HG02870 (cell line): ENCODE measurements at regions not wholly inside any gene's neighbourhood (a gene's known extent, or its start where the extent isn't known, plus 50 kb on each side); places are given as distances from the start of the nearest gene placed in this dataset.

Experiments used
- ATAC-seq: cut with Tn5 transposase; IDR thresholded peaks from one replicate; pipeline ENCODE4 v1.9.1; 2021; ENCODE audit warnings: mild to moderate bottlenecking, moderate library complexity; ENCODE audit not compliant: unreplicated experiment

DNA sequence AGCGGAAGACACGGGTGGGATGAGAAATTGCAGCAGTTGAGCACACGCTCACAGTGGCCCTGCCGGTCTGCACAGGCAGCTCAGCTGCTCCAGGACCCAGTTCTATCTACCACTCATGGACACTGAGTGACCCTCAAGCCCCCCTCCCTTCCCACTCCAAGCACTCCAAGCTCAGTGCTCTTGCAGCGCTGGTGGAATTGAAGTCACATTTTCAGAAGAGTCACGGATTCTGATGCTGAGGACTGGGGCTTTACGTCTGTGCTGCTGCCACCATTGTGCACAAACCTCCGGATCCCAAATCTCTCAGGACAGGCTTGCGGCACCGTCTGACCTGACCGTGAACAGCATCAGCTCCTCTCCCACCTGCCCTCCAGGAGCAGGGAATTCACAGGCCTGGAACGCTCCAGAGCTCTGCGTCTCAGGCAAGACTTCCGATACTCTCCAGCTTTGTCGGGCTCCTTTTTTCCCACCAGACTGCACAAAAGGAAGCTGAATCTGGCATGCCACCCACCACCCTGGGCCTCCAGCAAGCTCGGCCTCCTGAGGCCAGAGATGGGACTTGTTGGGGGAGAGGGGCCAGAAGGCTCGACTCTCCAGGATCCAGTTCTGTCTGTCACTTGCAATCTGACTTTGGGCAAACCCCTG is 213.1 kb upstream of the RTL1 start:
- ATAC-seq, result no peak

DNA sequence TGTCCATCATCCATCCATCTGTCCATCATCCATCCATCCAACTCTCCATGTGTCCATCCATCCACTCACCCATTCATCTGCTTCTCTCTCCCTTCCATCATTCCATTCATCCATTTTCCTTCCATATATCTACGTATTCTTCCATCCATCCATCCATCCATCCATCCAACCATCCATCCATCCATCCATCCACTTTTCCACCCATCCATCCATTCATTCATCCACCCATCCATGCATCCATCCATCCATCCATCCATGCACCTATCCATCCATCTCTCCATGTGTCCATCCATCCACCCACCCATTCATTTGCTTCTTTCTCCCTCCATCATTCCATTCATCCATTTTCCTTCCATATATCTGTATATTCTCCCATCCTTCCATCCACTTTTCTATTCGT is 214.0 kb upstream of the RTL1 start:
- no peak for ATAC-seq

- no peak for ATAC-seq
These were observed 214.7 kb upstream of the RTL1 start for GRCh38 chr14:101118233-101118632.

GRCh38 chr14:101118746-101119591 is 215.4 kb upstream of the RTL1 start:
- ATAC-seq, result no peak

DNA sequence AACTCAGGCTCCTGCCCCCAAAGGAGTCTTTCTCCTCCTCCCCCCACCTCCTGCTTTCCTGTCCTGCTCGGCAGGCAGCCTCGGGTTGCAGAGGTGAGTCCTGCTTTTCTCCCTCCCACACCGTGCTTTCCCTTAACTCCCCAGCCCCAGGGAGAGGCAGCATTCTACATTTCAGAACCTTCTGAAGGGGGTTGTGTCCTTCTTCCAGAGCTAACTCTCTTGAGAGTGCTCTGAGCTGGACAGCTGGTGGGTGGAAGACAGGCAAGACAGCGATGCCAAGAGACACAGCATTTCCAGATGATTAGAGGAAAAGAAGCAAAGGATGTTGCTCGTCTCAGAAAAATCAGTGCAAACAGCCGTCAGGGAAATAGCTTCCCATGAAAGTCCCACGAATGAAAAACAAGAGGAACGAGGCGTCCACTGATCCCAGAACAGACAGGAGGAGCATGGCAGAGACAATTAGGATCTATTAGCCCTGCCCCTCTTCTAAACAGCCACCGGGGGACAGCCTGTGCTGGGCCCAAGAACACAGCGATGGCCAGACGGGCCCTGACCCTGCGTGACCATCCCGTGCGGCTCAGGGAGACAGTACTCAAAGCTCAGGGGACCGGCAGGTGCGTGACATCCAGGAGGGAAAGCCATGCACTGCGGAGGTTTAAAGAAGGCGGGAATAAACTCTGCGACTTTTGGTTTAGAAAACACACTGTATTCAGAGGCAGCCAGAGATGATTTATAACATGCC is 216.5 kb upstream of the RTL1 start:
- ATAC-seq, result no peak

- no peak for ATAC-seq
These were observed 217.4 kb upstream of the RTL1 start for GRCh38 chr14:101120641-101121507.

DNA sequence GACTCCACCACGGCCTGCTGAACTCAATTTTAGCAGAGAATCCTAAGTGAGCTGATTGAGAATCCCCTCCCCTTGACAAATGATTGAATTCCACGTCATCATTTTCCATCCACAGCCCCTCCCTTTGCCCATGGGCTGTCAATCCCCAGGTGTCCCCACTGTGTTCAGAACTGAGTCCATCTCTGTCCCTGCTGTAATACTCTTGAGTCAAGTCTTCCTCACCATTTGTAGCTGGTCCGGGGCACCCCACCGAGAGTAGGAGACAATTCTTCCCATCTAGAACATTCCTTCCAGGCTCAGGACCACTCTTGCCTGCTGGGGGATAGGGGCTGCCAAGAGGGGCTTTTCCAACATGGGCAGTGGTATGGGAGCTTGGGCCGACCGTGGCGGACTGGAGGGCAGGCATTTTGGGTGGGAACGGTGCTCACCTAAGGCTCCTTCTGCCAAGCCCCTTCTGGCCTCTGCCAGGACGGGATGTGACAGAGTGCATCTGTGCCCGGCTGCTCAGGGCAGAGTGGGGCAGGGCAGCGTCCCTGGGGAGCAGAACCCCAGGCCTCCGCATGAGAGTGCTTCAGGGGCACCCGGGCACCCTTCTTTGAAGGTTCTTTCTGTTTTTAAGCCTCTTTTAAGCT is 218.1 kb upstream of the RTL1 start:
- no peak for ATAC-seq

GRCh38 chr14:101122237-101123141 is 219.0 kb upstream of the RTL1 start:
- ATAC-seq, result no peak

DNA sequence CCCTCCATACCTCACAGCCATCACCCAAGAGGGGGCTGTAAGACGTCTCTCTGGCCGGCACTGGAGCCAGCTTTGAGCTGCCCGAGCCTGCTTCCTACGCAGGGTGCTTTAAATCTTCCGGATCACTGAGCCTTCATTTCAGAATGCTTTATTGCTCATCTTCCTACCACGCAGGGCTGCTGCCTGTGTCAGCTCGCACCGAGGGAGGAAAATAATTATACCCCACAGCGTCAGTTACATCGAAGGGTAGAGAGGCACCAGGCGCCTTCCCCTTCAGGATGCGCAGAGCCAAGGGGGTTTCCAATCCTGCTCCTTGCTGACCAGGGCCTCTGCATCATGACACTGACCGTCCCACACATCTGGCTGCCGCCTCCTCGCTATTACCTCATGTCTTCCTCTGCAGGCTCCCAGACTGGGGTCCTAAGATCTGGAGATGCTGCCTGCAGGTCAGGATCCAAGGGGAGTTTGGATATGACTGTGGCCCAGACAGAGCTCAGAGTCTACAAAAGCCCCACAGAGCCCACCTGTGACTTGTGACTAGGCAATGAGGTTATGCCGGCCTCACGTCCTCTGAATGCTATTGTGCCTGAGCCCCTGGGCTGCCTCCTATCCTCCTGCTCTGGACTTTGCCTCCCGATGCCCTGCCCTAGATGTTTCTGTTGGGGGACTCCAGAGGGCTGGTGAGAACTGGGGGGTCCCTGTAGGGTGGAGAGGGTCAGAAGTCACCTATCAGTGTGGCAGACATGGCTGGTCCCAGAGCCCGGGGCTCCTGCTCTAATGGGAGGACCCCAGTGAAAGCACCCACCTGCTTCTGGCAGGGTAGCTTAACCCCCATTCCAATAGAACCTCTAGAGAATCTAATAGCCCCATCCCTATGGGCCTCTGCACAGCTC is 220.3 kb upstream of the RTL1 start:
- ATAC-seq, result no peak

DNA sequence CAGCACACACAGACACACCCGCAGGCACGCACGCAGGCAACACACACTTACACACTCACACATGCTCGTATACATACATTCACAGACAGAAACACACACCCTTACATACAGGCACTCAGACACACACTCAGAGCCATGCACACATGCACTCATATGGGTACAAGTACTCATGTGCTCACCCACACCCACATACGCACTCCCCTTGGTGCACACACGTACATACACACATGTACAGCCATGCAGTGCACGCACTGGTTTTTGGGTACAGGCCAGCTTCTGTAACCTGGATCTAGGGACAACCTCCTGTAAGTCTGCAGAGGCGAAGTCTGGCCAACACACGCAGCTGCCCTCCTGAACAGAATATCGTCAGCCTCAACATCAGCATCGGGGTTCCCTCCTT is 221.3 kb upstream of the RTL1 start:
- no peak for ATAC-seq

- ATAC-seq, result no peak
These were observed 221.8 kb upstream of the RTL1 start for GRCh38 chr14:101125313-101125712.

DNA sequence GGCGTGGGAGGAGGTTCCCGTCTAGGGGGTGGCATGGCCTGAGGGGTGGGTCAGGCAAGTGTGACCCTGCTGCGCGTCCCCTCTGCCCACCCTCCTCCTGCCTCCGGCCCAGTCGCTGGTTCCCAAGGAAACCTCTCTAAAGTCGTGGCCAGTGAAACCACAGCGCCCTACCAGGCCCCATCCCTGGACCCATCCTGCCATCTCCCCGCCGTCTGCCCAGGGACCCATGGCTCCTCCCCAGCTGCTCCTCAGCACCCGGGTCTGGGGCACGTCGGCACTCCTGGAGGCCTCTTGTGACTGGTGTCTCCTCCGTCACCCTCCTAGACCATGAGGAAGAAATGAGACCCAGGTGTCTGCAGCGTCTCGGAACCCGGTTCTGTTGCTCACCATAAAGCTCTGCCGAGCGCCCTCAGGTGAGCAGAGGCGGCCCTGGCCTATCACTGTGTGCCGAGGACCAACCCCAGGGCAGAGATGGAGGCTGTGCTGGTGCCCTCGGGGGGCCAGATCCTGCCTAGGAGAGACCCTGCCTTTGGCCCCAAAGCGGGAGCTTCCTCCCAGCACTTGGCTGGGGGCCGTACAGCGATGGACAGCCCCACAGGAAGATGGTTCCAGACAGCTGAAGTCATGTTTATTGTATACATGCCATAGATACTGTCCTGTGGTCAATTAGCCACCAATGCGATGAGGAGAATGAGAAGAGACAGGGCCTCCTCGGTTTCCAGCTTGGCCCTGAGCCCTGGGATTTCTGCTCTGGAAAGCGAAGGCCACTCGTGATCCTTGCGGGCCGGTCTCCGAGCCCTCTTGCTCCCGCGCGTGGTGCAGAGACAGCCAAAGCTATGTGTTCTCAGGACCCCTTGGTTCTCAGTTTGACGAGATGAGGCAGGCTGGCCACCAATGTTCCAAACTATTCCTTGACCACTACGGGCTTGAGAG is 222.5 kb upstream of the RTL1 start:
- no peak for ATAC-seq

GRCh38 chr14:101126731-101127130 is 223.2 kb upstream of the RTL1 start:
- no peak for ATAC-seq

DNA sequence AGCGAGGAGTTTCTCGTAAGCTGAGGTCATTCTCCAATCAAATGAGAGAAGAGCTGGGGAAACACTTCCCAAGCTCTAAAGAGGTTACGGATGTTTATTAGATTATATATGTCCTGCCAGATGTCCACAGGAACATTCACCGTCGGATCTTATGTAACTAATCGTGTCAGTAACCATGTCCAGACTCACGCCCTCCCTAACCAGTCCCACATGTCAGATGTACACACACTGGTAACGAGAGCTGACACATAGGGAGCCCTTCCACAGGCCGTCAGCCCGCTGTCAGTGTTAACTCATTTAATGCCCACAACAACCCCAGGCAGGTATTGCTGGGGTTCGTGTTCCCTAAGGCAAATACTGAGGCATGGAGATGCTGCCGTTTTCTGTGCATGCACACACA is 223.7 kb upstream of the RTL1 start:
- no peak for ATAC-seq

GRCh38 chr14:101128478-101129321 is 225.2 kb upstream of the RTL1 start:
- no peak for ATAC-seq

GRCh38 chr14:101129521-101130167 is 226.1 kb upstream of the RTL1 start:
- ATAC-seq, result no peak
